ENCODE measurements at regions not wholly inside any gene's neighbourhood (a gene's known extent, or its start where the extent isn't known, plus 50 kb on each side); places are given as distances from the start of the nearest gene placed in this dataset.
"Not testable (repeated sequence)": the region's sequence is repeated elsewhere in the genome, so short reads cannot be mapped to it uniquely, and the experiment has no call there.

- not testable (repeated sequence) for H3K9me3 ChIP-seq (ENCODE audit: severe bottlenecking); DNase-seq (ENCODE audit: low spot score); H3K4me1 ChIP-seq (ENCODE audit: insufficient read depth, poor library complexity, severe bottlenecking); H3K36me3 ChIP-seq (ENCODE audit: low read depth); H3K27ac ChIP-seq (ENCODE audit: poor library complexity, severe bottlenecking); H3K27me3 ChIP-seq (ENCODE audit: insufficient read depth, poor library complexity, severe bottlenecking); H3K4me3 ChIP-seq (ENCODE audit: severe bottlenecking); ATAC-seq (ENCODE audit: low read depth)
These were observed 63.9 kb downstream of the RWDD3 start for GRCh38 chr1:95297906-95298305.

DNA sequence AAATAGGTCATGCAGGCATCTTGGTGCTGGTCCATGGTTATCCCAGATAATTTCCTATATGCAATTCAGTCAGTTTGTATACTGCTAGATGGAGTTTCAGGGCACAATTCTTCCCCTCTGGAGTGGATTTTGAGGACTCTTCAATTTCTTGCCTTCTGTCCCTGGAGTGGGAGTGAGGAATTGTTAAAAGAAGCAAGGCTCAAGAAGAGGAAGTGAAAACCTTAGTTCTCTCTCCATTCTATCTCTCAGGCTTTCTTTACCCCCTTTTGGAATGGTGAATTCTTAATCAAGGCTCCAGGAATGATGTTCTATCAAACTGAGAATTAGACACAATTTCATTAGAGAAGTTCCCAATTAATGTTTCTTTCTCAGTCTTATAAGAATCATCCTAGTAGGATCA lies 67.1 kb downstream of the RWDD3 start:
- no peak overlapping the region for H3K4me3 ChIP-seq (ENCODE audit: severe bottlenecking)
- no peak overlapping the region for H3K27ac ChIP-seq (ENCODE audit: poor library complexity, severe bottlenecking)
- no peak for DNase-seq (ENCODE audit: low spot score)
- no peaks in the 10 kb centered on the region for H3K9me3 ChIP-seq (ENCODE audit: severe bottlenecking)
- no peaks in the 10 kb centered on the region for H3K4me1 ChIP-seq (ENCODE audit: insufficient read depth, poor library complexity, severe bottlenecking)
- H3K27me3 ChIP-seq (ENCODE audit: insufficient read depth, poor library complexity, severe bottlenecking): no peaks in the 10 kb centered on the region
- no peaks in the 10 kb centered on the region for H3K36me3 ChIP-seq (ENCODE audit: low read depth)
- no peak for ATAC-seq (ENCODE audit: low read depth)
- TF ChIP-seq CTCF (IDR thresholded peaks at IDR 0.05; ENCODE audit: poor library complexity, severe bottlenecking): no peak

GRCh38 chr1:95301614-95302013 lies 67.6 kb downstream of the RWDD3 start:
- Histone ChIP-seq H3K4me3 (ENCODE audit: severe bottlenecking) (no peak overlapping the region), H3K4me1 (ENCODE audit: insufficient read depth, poor library complexity, severe bottlenecking) (no peaks in the 10 kb centered on the region), H3K27ac (ENCODE audit: poor library complexity, severe bottlenecking) (no peak overlapping the region), H3K36me3 (ENCODE audit: low read depth) (no peaks in the 10 kb centered on the region), H3K27me3 (ENCODE audit: insufficient read depth, poor library complexity, severe bottlenecking) (no peaks in the 10 kb centered on the region), H3K9me3 (ENCODE audit: severe bottlenecking) (no peaks in the 10 kb centered on the region)
- TF ChIP-seq CTCF (IDR thresholded peaks at IDR 0.05; ENCODE audit: poor library complexity, severe bottlenecking): no peak
- ATAC-seq (ENCODE audit: low read depth): no peak
- DNase-seq (ENCODE audit: low spot score): no peak

DNA sequence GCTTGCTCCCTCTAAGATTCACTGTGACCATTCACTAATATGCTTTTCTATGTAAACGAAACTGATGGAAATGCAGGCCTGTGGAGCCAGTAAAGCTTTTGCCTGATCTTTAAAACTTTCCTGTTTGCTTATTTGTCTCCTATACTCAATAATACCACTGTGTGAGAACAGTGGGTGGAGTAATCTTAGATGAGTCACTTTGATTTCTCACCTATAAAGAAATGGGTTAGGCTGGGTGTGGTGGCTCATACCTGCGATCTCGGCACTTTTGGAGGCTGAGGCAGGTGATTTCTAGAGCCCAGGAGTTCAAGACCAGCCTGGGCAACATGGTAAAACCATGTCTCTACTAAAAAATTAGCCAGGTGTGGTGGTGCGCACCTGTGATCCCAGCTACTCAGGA lies 70.8 kb downstream of the RWDD3 start:
- H3K9me3 ChIP-seq (ENCODE audit: severe bottlenecking): no peaks in the 10 kb centered on the region
- TF ChIP-seq CTCF (IDR thresholded peaks at IDR 0.05; ENCODE audit: poor library complexity, severe bottlenecking): no peak
- DNase-seq (ENCODE audit: low spot score) (no peak), ATAC-seq (ENCODE audit: low read depth) (peak; percentile 62; the same call in 2 of the 3 replicates)
- H3K27ac ChIP-seq (ENCODE audit: poor library complexity, severe bottlenecking): no peak overlapping the region
- H3K27me3 ChIP-seq (ENCODE audit: insufficient read depth, poor library complexity, severe bottlenecking): peaks cover 10% of the 10 kb centered on the region
- no peak overlapping the region for H3K4me3 ChIP-seq (ENCODE audit: severe bottlenecking)
- no peaks in the 10 kb centered on the region for H3K4me1 ChIP-seq (ENCODE audit: insufficient read depth, poor library complexity, severe bottlenecking)
- no peaks in the 10 kb centered on the region for H3K36me3 ChIP-seq (ENCODE audit: low read depth)

DNA sequence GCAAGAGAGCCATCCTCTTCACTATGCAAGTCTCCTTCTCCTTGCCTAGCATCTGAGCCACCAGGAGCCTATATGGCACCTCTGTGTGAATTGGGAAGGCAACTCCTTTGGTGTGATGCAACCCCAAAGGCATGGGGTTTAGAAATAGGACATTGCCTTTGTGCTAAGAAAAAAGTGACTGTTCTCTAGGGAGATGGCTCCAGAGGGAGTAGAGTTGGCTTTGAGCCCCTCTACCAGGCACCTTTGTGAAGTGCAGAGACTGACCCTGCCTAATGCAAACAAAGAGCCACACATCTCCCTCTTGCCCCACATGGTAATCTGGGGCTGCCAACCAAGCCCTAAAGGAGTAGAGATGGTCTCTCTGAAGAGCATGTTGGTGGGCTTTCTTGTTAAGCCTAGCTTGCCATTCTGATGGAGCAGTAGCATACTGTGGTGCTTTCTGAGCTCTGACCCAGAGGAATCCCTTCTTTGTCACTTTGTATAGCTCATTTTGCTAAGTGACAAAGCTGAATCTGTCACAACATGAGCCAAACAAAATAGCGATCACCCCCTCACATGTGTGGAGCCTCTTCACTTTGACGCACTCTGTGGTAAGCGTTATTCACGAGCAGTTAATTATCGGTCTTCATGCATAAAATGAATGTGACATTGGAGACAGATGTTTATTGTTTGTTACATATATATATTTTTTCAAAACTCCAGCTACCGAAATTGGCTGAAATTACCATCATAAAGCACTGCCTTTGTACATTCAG lies 74.4 kb downstream of the RWDD3 start:
- ATAC-seq (ENCODE audit: low read depth): no peak
- Histone ChIP-seq H3K4me1 (ENCODE audit: insufficient read depth, poor library complexity, severe bottlenecking) (no peaks in the 10 kb centered on the region), H3K27me3 (ENCODE audit: insufficient read depth, poor library complexity, severe bottlenecking) (peaks cover 30% of the 10 kb centered on the region), H3K27ac (ENCODE audit: poor library complexity, severe bottlenecking) (no peak overlapping the region), H3K36me3 (ENCODE audit: low read depth) (no peaks in the 10 kb centered on the region), H3K9me3 (ENCODE audit: severe bottlenecking) (no peaks in the 10 kb centered on the region), H3K4me3 (ENCODE audit: severe bottlenecking) (no peak overlapping the region)
- DNase-seq (ENCODE audit: low spot score): no peak
- TF ChIP-seq CTCF (IDR thresholded peaks at IDR 0.05; ENCODE audit: poor library complexity, severe bottlenecking): no peak
